ENCODE measurements at regions not wholly inside any gene's neighbourhood (a gene's known extent, or its start where the extent isn't known, plus 50 kb on each side); places are given as distances from the start of the nearest gene placed in this dataset.
A peak's percentile ranks its signal among the peaks of the same experiment; 100 is the strongest.

- no peak for FAIRE-seq
- no peak overlapping the region for H3K4me3 ChIP-seq (ENCODE audit: low read length in 3 of 3)
- no peak overlapping the region for H3K9ac ChIP-seq (ENCODE audit: low read length in 3 of 3)
- H3K4me1 ChIP-seq (ENCODE audit: control insufficient read depth in 2 of 3, insufficient read depth in 2 of 3, low read depth in 1 of 3, low read length in 3 of 3) = no peaks in the 10 kb centered on the region
- TF ChIP-seq CTCF (IDR thresholded peaks at IDR 0.05; ENCODE audit: borderline replicate concordance, extremely low read depth, insufficient read depth) = no peak
- no peaks in the 10 kb centered on the region for H3K36me3 ChIP-seq (ENCODE audit: control insufficient read depth in 2 of 3, insufficient read depth in 3 of 3, low read length in 3 of 3)
- no peaks in the 10 kb centered on the region for H3K9me3 ChIP-seq (ENCODE audit: control insufficient read depth in 2 of 3, insufficient read depth in 1 of 3, low read length in 3 of 3)
- no peak overlapping the region for H3K27ac ChIP-seq (ENCODE audit: low read depth in 2 of 2, low read length in 2 of 2)
- intact Hi-C loops (cut with DNase I) = no loop called here
- DNase-seq = peak in 1 of 5 donors; percentile 30
- no peaks in the 10 kb centered on the region for H3K27me3 ChIP-seq (ENCODE audit: control insufficient read depth, insufficient read depth, low read length)
Measured at GRCh38 chr10:120734483-120735078, 116.6 kb upstream of the WDR11 start.

GRCh38 chr10:120735315-120735714 is 115.8 kb upstream of the WDR11 start:
- FAIRE-seq (no peak), DNase-seq (no peak)
- no peaks in the 10 kb centered on the region for H3K4me1 ChIP-seq (ENCODE audit: control insufficient read depth in 2 of 3, insufficient read depth in 2 of 3, low read depth in 1 of 3, low read length in 3 of 3)
- H3K36me3 ChIP-seq (ENCODE audit: control insufficient read depth in 2 of 3, insufficient read depth in 3 of 3, low read length in 3 of 3) = no peaks in the 10 kb centered on the region
- H3K27me3 ChIP-seq (ENCODE audit: control insufficient read depth, insufficient read depth, low read length) = no peaks in the 10 kb centered on the region
- intact Hi-C loops (cut with DNase I) = no loop called here
- no peaks in the 10 kb centered on the region for H3K9me3 ChIP-seq (ENCODE audit: control insufficient read depth in 2 of 3, insufficient read depth in 1 of 3, low read length in 3 of 3)
- no peak overlapping the region for H3K9ac ChIP-seq (ENCODE audit: low read length in 3 of 3)
- no peak overlapping the region for H3K27ac ChIP-seq (ENCODE audit: low read depth in 2 of 2, low read length in 2 of 2)
- H3K4me3 ChIP-seq (ENCODE audit: low read length in 3 of 3) = no peak overlapping the region
- no peak for TF ChIP-seq CTCF (IDR thresholded peaks at IDR 0.05; ENCODE audit: borderline replicate concordance, extremely low read depth, insufficient read depth)

- Histone ChIP-seq H3K27me3 (ENCODE audit: control insufficient read depth, insufficient read depth, low read length) (no peaks in the 10 kb centered on the region), H3K4me1 (ENCODE audit: control insufficient read depth in 2 of 3, insufficient read depth in 2 of 3, low read depth in 1 of 3, low read length in 3 of 3) (no peaks in the 10 kb centered on the region), H3K9me3 (ENCODE audit: control insufficient read depth in 2 of 3, insufficient read depth in 1 of 3, low read length in 3 of 3) (no peaks in the 10 kb centered on the region), H3K9ac (ENCODE audit: low read length in 3 of 3) (no peak overlapping the region), H3K27ac (ENCODE audit: low read depth in 2 of 2, low read length in 2 of 2) (no peak overlapping the region), H3K4me3 (ENCODE audit: low read length in 3 of 3) (no peak overlapping the region), H3K36me3 (ENCODE audit: control insufficient read depth in 2 of 3, insufficient read depth in 3 of 3, low read length in 3 of 3) (no peaks in the 10 kb centered on the region)
- DNase-seq = peak in 1 of 5 donors; percentile 15
- FAIRE-seq = peak; percentile 33
- intact Hi-C loops (cut with DNase I) = no loop called here
- peak; percentile 63 for TF ChIP-seq CTCF (IDR thresholded peaks at IDR 0.05; ENCODE audit: borderline replicate concordance, extremely low read depth, insufficient read depth)
Measured at GRCh38 chr10:120735773-120736371, 115.3 kb upstream of the WDR11 start.
